ENCODE measurements at regions not wholly inside any gene's neighbourhood (a gene's known extent, or its start where the extent isn't known, plus 50 kb on each side); places are given as distances from the start of the nearest gene placed in this dataset.

DNA sequence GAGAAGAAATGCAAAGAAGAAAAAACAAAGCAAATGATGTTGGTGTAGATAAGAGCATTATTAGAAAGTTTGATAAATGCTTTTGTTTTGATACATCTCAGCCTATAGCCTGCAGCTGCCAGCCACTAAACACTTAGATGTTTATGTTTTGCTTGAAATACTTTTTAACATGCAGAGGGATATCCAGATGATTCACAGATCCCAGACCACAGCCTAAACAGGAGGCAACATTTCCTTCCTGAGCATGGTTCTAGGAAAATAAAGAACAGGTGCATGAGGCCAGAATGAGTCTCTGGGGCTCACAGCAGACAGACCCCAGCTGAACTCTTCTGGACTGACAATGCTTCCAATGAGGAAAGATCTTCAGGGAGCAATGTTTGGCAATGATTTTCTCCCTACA, 103.7 kb upstream of the EEA1 start:
- TF ChIP-seq, protein P1, sequence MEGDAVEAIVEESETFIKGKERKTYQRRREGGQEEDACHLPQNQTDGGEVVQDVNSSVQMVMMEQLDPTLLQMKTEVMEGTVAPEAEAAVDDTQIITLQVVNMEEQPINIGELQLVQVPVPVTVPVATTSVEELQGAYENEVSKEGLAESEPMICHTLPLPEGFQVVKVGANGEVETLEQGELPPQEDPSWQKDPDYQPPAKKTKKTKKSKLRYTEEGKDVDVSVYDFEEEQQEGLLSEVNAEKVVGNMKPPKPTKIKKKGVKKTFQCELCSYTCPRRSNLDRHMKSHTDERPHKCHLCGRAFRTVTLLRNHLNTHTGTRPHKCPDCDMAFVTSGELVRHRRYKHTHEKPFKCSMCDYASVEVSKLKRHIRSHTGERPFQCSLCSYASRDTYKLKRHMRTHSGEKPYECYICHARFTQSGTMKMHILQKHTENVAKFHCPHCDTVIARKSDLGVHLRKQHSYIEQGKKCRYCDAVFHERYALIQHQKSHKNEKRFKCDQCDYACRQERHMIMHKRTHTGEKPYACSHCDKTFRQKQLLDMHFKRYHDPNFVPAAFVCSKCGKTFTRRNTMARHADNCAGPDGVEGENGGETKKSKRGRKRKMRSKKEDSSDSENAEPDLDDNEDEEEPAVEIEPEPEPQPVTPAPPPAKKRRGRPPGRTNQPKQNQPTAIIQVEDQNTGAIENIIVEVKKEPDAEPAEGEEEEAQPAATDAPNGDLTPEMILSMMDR (IDR thresholded peaks at IDR 0.05; ENCODE audit: control extremely low read depth in 1 of 3, insufficient read depth in 1 of 3, low read depth in 1 of 3, low read length in 3 of 3), result no peak
- TF ChIP-seq SUZ12 (IDR thresholded peaks at IDR 0.05; ENCODE audit: low read length), result no peak
- no peak for TF ChIP-seq EZH2 (IDR thresholded peaks at IDR 0.05; ENCODE audit: low read depth, low read length, severe bottlenecking)
- TF ChIP-seq SIN3A (conservative IDR thresholded peaks at IDR 0.05 in 1 of 2, IDR thresholded peaks at IDR 0.05 in 1 of 2; ENCODE audit: low read depth in 1 of 2, low read length in 2 of 2), result no peak
- no peak for TF ChIP-seq RXRA (IDR thresholded peaks at IDR 0.05; ENCODE audit: insufficient read depth, low read depth, low read length)

All from H1 (cell line).